Stimulated activated CD4-positive, alpha-beta T cell treated with anti-CD3 and anti-CD28 coated beads, Interleukin-4, amount 100 ng/mL, for 4 hours (primary cell): ENCODE measurements at regions not wholly inside any gene's neighbourhood (a gene's known extent, or its start where the extent isn't known, plus 50 kb on each side); places are given as distances from the start of the nearest gene placed in this dataset.

ENCODE experiments used
- DNase-seq, 2 experiments: peaks; one replicate each; pipeline ENCODE4 v3.0.0-alpha.2; 2020

DNA sequence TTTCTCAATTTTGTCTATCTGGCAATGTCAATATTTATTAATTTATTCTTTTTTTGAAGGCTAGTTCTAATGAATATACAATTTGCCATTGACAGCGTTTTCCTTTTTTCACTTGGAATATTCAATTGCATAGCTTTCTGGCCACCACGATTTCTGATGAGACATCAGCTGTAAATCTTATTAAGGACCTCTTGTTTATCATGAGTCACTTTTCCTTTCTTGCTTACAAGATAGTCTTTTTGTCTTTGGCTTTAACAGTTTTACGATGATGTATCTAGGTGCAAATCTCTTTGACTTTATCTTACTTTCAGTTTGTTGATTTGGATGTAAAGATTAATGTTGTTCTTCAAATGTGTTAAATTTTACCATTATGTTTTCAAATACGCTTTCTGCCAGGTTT lies 991.6 kb upstream of the SLC10A2 start:
- no peak for DNase-seq

GRCh38 chr13:104045907-104046306 lies 979.7 kb upstream of the SLC10A2 start:
- DNase-seq = no peak

DNA sequence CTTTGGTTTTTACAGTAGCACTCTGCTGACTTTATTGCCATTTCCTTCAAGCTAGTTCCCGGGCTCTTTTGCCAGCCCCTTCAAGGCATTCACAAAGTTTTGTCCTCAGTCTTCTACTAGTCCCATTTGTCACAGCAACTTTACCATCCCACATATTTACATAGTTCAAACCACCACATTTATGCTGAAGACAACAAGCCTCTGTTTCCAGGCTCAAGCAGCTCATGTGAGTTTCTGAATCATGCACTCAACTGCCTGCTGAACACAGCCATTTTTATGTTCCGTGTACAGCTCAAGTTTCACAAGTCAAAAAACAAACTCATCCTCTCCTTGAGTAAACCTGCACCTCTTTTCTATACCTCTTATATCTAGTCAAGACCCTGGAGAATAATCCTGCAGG lies 977.0 kb upstream of the SLC10A2 start:
- DNase-seq = no peak

- no peak for DNase-seq
Observed at GRCh38 chr13:104034891-104035290, 968.7 kb upstream of the SLC10A2 start.

GRCh38 chr13:104025303-104025702 lies 959.1 kb upstream of the SLC10A2 start:
- DNase-seq = no peak

- DNase-seq = no peak
Observed at GRCh38 chr13:104024416-104025170, 958.4 kb upstream of the SLC10A2 start.

DNA sequence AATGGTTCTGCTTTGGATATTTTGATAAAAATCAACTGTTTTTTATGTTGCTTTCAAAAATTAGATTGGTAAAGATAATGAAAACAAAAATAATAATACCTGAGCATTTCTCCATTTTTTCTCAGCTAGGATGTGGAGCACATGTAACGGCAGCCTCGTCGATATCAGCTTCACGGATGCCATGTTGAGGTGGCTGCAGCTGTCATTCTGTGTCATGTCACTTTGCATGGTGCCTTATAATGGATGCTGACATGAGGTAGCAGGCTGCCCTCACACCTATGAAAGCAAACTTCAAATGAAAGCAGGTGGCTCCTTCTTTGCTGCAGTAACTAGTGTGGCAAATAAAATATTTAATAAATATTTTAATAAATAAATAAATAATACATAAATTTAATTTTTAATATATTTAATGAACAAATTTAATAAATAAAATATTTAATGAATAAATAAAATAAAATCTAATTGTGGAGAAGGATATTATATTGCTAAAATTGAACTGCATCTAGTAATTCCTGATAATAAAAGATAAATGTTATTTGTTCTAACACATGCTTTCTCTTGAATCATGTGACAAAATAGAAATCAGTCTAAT lies 955.7 kb upstream of the SLC10A2 start:
- DNase-seq = no peak

DNA sequence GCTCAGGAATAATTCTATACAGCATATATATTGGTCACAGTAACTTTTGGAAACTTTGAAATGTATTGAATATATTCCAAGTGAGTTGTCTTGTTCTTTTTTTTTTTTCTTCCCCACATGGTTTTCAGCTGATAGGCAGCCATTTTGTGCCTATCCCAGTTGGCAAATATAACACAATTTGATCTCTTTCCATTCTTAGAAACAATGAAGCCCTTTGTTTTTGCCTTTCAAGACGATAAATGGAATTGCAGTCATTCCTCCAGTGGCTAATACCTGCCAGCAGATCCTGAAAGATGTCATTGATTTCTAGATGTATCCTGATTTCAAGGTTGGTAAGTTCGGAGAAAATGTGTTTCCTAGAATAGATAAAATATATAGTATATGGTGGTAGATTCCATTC lies 951.1 kb upstream of the SLC10A2 start:
- DNase-seq = no peak

- no peak for DNase-seq
Observed at GRCh38 chr13:104015646-104016396, 949.6 kb upstream of the SLC10A2 start.

DNA sequence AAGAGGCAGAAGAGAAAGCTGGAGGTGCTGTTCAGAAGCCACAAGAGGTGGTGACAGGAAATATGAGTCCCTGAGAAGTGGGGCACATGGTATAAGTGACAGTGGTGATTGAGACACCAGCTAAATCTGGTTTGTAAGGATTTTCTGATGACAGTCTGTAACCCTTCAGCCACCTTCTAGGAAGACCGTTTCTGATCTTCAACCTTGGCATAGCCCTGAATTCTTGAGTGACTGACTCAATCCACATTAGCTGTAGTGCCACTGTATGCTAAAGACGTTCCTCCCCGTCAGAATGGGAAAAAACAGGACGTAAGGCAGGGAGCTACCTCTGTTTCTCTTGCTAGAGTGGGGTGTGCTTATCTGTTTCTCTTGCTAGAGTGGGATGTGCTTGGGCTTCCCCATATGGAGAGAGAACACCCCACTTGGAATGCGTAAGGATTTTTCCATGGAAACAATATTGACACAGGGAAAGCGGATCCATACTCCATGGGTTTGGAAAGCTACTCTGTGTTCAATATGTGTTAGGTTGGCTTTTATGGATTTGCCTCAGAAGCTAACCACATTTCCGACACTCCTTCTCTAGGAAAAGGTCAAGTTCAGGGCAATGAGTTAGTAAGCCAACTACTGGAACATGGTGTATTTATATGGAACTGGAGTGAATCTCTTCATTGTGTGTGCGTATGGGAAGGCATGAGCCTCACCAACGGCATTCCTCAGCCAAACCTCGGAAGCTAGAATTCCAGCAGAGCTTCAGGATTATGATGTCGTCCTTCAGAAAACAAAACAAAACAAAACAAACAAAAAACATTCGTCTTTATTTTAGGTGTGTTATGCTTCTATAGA lies 948.8 kb upstream of the SLC10A2 start:
- no peak for DNase-seq

- no peak for DNase-seq
Observed at GRCh38 chr13:104011505-104012241, 945.5 kb upstream of the SLC10A2 start.

- DNase-seq = no peak
Observed at GRCh38 chr13:104008541-104009435, 942.6 kb upstream of the SLC10A2 start.

- no peak for DNase-seq
Observed at GRCh38 chr13:104008075-104008474, 941.9 kb upstream of the SLC10A2 start.

DNA sequence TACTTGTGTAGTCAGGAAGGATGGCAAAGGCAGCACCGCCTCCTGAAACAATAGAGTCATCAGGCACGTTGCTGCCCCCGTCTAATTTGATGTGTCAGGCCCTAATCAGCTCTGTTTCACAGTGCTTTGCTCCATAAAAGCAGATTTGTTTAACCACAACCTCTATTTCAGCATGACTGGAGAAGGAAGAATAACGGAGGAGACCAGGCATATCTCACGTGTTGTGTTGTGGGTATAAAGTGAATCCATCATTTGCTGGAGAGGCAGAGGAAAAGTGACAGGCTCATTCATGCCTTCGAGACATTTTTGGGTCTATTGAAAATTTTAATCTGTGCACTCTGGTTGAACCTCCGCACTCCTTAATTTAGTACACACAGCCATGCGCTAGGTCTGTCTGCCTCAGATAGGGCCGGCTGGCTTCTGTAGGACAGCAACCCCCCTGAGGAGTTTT lies 940.4 kb upstream of the SLC10A2 start:
- no peak for DNase-seq

DNA sequence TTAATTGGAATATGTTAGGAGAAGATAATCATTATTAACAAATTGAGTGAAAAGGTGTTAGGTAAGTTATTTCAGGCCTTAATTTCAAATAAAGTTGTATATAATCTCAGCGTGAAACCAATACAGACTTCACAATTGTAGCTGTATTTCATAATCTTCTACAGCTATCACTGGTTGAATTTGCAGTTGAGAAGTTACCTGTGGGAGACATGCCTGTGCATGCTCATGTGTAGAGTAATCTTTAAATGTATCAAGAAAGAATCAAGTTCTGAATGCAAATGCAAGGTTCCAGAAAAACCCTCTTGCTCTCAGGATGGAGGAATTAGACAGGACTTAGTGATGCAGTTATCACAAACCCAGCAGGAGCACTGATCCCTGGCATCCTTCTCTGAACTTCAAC lies 938.4 kb upstream of the SLC10A2 start:
- no peak for DNase-seq

DNA sequence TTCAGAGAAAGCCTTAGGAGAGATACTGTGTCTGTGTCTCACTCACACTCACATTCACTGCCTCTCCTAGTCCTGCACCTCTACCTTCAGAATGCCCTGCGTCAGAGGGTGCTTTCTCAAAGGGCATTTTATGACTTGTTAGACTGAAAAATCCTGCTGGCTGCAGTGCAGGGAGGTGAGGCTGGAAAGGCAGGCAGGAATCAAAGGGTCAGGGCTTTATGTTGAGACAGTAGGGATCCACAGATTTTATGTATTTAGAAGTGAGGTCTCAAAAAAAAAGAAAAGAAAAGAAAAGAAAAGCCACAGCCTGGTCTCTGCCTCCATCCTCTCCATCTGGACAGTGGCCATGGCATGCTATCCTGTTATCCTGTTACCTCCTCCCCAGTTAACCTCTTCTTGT lies 936.0 kb upstream of the SLC10A2 start:
- no peak for DNase-seq

GRCh38 chr13:104001766-104002165 lies 935.5 kb upstream of the SLC10A2 start:
- DNase-seq = no peak

GRCh38 chr13:103996733-103997132 lies 930.5 kb upstream of the SLC10A2 start:
- no peak for DNase-seq

DNA sequence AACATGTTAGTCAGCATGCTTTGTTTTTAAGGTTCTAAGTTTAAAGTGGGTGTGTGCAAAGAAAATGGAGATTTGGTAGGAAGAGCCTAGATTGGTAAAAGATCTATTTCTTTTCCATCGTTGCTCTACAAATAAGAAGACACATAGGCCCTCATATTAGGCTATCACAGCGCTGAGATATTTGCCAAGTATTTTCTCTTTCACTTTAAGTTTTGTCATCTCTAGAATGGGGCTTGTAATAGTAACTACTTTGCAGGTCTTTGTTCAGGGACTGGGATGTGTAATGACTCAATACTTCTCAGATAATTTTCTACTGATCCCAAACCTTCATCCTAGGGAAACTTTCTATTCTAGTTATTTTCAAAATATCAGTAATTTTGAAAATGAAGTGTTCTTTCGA lies 917.7 kb upstream of the SLC10A2 start:
- DNase-seq = no peak

- DNase-seq = no peak
Observed at GRCh38 chr13:103976371-103976770, 910.2 kb upstream of the SLC10A2 start.

DNA sequence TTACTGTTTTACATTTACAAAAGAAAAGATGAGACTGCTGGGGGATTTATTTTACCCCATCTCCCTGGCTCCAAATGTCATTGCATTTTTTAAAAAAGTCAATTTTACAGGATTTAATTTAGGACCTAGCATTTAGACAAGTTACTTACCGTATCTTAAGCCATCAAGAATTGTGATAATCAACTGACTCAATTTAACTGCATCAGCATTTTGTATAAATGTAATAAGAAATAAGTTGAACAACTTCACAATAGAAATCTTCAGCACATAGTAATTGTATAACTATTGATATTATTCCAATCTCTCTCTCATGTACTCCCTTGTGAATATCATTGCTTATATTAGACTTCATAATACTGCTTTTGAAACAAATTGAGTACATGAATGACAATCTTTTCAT lies 907.5 kb upstream of the SLC10A2 start:
- no peak for DNase-seq
